HG03520 (cell line): ENCODE measurements at regions not wholly inside any gene's neighbourhood (a gene's known extent, or its start where the extent isn't known, plus 50 kb on each side); places are given as distances from the start of the nearest gene placed in this dataset.
"Not testable (repeated sequence)": the region's sequence is repeated elsewhere in the genome, so short reads cannot be mapped to it uniquely, and the experiment has no call there.

Experiments
- ATAC-seq: cut with Tn5 transposase; IDR thresholded peaks from one replicate; pipeline ENCODE4 v1.9.1; 2021; ENCODE audit warnings: mild to moderate bottlenecking, moderate library complexity; ENCODE audit not compliant: unreplicated experiment

DNA sequence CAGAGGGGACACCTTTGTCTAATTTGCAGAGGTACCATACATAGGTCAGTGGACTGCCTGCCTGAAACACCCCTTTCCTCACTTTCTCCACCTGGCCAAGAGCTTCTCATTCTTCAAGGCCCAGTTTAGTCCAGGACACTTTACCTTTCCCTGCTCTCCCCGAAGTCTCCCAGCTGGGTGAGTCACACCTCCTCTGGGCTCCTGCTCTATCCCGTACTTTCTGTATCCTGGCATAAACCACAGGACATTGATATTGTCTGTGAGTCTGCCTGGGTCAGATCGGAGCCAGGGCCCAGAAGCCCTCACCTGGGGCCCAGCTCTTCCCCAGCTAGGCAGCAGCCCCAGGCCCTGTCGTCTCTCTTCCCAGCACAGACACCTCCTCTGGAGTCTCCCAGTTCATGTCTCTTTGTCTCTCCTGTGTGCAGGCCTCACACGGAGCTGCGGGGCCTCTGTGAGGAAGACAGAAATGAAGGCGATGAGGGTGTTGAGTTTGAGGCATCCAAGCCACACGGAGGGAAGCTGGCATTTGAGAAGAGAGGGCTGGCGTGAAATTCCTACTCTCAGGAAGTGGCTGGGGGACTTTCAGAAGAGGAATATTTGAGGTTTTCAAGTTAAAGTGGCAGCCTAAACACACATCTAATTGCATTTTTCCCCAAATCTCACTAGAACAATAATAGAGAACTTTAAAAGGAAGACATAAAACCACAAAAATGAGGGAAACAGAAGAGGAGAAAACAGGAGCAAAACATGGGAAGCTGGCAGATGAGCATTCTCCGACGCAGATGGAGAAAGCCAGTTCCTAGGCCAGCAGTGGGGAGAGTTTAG is 79.6 kb upstream of the LAPTM4A start:
- ATAC-seq: no peak

- ATAC-seq: no peak
Measured at GRCh38 chr2:20130160-20130560, 78.7 kb upstream of the LAPTM4A start.

- no peak for ATAC-seq
Measured at GRCh38 chr2:20129331-20130159, 78.1 kb upstream of the LAPTM4A start.

GRCh38 chr2:20128506-20129330 is 77.3 kb upstream of the LAPTM4A start:
- no peak for ATAC-seq

DNA sequence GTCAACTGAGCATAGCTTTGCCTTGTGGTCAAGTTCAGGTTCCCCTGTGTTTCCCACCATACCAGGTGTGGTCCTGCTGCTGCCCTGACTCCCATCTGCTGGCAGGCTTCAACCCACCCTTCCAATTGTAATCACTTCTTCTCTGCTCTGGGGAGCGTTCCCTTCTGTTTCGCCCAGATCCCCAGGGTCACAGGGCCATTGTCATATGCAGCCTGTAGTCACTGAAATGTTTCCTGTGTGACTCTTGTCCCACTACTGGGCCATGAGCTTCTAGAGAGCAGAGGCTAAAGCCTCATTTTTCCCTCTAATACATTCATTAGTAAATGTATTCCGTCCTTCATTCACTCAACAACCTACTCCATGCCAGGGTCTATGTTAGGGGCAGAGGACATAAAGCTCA is 75.0 kb upstream of the LAPTM4A start:
- ATAC-seq: no peak

DNA sequence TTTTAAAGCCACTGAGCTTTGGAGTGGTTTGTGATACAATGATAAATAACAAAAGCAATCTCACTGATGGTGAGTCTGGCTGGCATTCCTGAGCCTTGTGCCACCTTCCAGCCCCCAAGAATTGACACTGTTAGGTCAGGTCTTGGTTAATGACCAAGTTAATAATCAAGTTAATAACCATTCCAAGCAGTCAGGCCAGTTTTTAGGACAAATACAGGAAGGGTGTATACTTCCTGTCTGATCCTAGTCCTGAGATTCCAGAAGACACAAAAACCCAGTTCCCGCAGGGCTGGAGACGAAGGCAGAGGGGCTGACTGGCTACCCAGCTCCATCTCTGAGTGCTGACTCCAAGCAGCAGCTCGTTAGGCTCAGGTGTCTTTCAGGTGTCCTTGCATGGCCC is 74.6 kb upstream of the LAPTM4A start:
- no peak for ATAC-seq

DNA sequence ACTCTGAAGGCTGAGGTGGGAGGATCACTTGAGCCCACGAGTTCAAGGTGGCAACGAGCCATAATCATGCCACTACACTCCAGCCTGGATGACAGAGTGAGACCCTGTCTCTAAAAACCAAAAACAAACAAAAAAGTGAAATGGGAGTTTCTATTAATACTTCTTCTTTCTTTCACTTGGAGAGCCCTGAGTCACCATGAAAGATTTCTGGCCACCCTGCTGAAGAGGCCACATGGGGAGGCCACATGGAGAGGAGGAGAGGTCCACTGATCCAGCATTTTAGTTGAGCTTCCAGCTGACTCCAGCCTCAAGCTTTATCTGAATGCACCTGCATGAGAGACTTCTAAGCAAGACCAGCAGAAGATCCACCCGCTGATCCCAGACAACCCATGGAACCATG is 74.2 kb upstream of the LAPTM4A start:
- ATAC-seq: no peak

GRCh38 chr2:20125164-20125563 is 73.7 kb upstream of the LAPTM4A start:
- ATAC-seq: no peak

DNA sequence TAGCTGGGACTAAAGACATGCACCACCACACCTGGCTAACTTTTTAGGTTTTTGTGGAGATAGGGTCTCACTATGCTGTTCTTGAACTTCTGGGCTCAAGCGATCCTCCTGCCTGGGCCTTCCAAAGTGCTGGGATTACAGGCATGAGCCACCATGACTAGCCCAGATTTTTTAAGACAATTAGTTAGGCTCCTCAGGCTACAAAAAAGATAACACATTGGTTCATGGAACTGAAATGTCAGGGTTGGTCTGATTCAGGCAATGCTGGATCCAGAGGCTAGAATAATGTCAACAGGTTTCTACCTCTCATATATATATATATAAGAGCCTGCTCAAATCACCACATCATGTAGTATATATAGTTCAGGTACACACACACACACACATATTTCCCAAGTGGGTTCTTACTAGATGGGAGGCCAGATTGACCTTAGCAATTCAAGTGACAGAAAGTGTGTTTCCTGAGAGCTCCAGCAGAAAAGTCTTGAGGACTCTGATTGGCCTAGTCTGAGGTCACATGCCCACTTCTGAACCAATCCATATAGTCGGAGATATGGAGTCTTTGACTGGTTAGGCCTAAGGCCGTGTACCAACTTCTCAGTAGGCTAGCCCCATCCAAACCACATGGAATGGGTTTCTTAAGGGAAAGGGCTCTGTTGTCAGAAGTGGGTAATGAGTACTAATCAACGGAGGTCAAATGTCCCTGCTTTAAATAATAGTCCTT is 72.6 kb upstream of the LAPTM4A start:
- ATAC-seq: no peak

DNA sequence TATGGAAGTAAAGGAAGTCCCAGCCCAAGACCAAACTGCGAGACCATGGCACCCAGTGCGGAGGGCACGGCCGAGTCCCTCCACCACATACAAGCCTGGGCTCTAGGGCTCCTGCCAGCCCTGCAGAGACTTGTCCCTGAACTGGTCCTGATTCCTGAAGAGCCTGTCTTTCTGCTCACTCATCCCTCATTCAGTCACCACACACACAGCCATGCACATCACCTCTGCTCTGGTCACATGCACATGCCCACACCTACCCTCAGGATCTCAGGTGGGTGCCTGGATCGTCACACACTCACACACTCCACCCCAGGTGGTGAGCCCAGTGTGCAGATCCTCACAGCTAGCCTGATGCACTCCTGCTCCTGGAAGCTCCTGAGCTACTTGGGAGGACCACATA is 71.4 kb upstream of the LAPTM4A start:
- ATAC-seq: no peak

- ATAC-seq: no peak
Measured at GRCh38 chr2:20120569-20121416, 69.4 kb upstream of the LAPTM4A start.

DNA sequence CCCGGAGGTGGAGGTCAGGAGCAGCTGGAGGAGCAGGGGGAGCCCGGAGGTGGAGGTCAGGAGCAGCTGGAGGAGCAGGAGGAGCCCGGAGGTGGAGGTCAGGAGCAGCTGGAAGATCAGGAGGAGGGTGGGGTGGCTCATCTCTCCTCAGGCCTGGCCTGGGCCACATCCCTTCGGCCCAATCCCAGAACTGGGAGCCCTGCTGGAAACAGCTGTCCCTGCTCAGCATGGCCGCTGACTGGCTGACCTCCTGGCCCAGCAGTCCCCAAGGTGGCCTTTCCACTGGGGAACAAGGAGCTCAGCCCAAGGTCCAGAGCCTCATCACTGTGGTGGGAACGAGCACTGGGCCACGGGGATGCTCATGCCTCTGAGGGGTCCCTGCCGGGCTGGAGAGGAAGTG is 66.6 kb upstream of the LAPTM4A start:
- no peak for ATAC-seq

GRCh38 chr2:20115902-20116301 is 64.5 kb upstream of the LAPTM4A start:
- no peak for ATAC-seq

- ATAC-seq: no peak
Measured at GRCh38 chr2:20115374-20115773, 63.9 kb upstream of the LAPTM4A start.

GRCh38 chr2:20113986-20114938 is 62.8 kb upstream of the LAPTM4A start:
- no peak for ATAC-seq

GRCh38 chr2:20113004-20113796 is 61.8 kb upstream of the LAPTM4A start:
- no peak for ATAC-seq

DNA sequence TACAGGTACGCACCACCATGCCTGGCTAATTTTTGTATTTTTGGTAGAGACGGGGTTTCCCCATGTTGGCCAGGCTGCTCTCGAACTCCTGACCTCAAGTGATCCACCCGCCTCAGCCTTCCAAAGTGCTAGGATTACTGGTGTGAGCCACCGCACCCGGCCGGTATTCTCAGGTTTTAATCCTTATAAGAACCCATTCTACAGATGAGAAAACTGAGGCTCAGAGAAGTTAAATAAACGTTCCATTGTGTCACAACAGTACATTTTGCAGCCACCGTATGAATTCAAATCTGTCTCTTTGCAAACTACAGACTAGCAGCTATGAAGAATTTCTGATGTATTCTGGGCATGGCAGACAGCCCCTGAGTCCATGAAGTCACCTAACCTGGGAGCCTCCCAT is 60.9 kb upstream of the LAPTM4A start:
- not testable (repeated sequence) for ATAC-seq
